Loucy (cell line): ENCODE measurements at regions not wholly inside any gene's neighbourhood (a gene's known extent, or its start where the extent isn't known, plus 50 kb on each side); places are given as distances from the start of the nearest gene placed in this dataset.

Experiments used
- CTCF ChIP-seq: fragments of 200-600 bp; sonication (generic); conservative IDR thresholded peaks from 2 replicates; pipeline ENCODE4 v1.5.1; 2014; ENCODE audit warnings: mild to moderate bottlenecking, antibody characterized with exemption, low read length
- EZH2phosphoT487 ChIP-seq: fragments of 200-600 bp; IDR thresholded peaks from 2 replicates; pipeline ENCODE4 v1.6.1; 2018; ENCODE audit warnings: antibody characterized with exemption, mild to moderate bottlenecking, moderate library complexity, borderline replicate concordance

GRCh38 chr1:65020774-65021173 is 54.4 kb upstream of the JAK1 start:
- peak; percentile 66 for TF ChIP-seq CTCF
- TF ChIP-seq EZH2phosphoT487, result no peak
